HCT116 (cell line): ENCODE measurements at regions not wholly inside any gene's neighbourhood (a gene's known extent, or its start where the extent isn't known, plus 50 kb on each side); places are given as distances from the start of the nearest gene placed in this dataset.

Source experiments
- ATAC-seq: fragments of 200-7000 bp; cut with Tn5 transposase; 2 replicates; pipeline ENCODE4 v1.9.1; 2020; ENCODE audit warnings: mild to moderate bottlenecking, moderate library complexity
- BruUV-seq: library from RNA; stranded (reverse); fragments of 400-500 nt; replicated peaks from 2 replicates; lab custom pipeline; 2021; lab: Mats Ljungman, UMichigan
- CTCF ChIA-PET: fragments of 300-600 bp; sonication (Branson Sonifier 250); formaldehyde crosslinking; loops from one replicate; lab custom pipeline; 2021; ENCODE audit warnings: antibody characterized with exemption; lab: Charles Lee
- POLR2A ChIA-PET: fragments of 300-600, 350-600 bp; sonication (Branson Sonifier 250); formaldehyde crosslinking; loops from one replicate; lab custom pipeline; 2021; ENCODE audit warnings: antibody characterized with exemption; lab: Charles Lee
- RAD21 ChIA-PET, 2 experiments: fragments of 300-600 bp; sonication (Branson Sonifier 250); formaldehyde crosslinking; loops; one replicate each; lab custom pipeline; 2023; ENCODE audit warnings: low total read pairs in 2 of 2; ENCODE audit not compliant: uncharacterized antibody in 2 of 2, unreplicated experiment in 2 of 2, low non-redundant PET in 1 of 2; lab: Charles Lee
- DNase-seq: peaks from one replicate; pipeline ENCODE4 v3.0.0-alpha.2; 2010; ENCODE audit warnings: low read depth, low spot score
- H2AFZ ChIP-seq: fragments of 200-600 bp; shearing (Covaris generic), sonication (generic); 2 replicates; pipeline ENCODE4 v1.6.1; 2017; ENCODE audit warnings: low read depth, mixed run types, mixed read lengths, antibody characterized with exemption, low read length; ENCODE audit not compliant: poor library complexity, severe bottlenecking
- H3K27ac ChIP-seq: 2 replicates; pipeline ENCODE4 v1.5.1; 2012; ENCODE audit warnings: low read depth, low read length
- H3K27me3 ChIP-seq: fragments of 200-600 bp; sonication (generic); 2 replicates; pipeline ENCODE4 v1.6.1; 2016; ENCODE audit warnings: mixed run types, low read length, mixed read lengths; ENCODE audit not compliant: insufficient read depth
- H3K36me3 ChIP-seq, 2 experiments: fragments of 200-500 bp in 1 of 2; fragments of 200-600 bp in 1 of 2; sonication (Bioruptor generic) in 1 of 2; sonication (generic) in 1 of 2; 2 replicates each; pipeline versions ENCODE4 v1.5.1 to v1.6.1; 2014 to 2016; ENCODE audit warnings: low read length in 2 of 2, inconsistent platforms in 1 of 2, mixed read lengths in 1 of 2, mixed run types in 1 of 2; ENCODE audit not compliant: insufficient read depth in 2 of 2, control insufficient read depth in 1 of 2
- H3K4me1 ChIP-seq, 2 experiments: fragments of 200-600 bp in 1 of 2; sonication (generic) in 1 of 2; 2 replicates each; pipeline versions ENCODE4 v1.5.1 to v1.6.1; 2012 to 2017; ENCODE audit warnings: low read length in 2 of 2, inconsistent platforms in 1 of 2, mild to moderate bottlenecking in 1 of 2, mixed read lengths in 1 of 2, mixed run types in 1 of 2, moderate library complexity in 1 of 2; ENCODE audit not compliant: insufficient read depth in 2 of 2, control insufficient read depth in 1 of 2
- H3K4me2 ChIP-seq: fragments of 200-600 bp; sonication (generic); 2 replicates; pipeline ENCODE4 v1.6.1; 2017; ENCODE audit warnings: mixed run types, low read length, mixed read lengths
- H3K4me3 ChIP-seq, 2 experiments: fragments of 200-600 bp in 1 of 2; sonication (generic) in 1 of 2; replicated peaks in 1 of 2; 2 replicates each; pipeline ENCODE4 v1.5.1; 2011 to 2016; ENCODE audit warnings: low read length in 2 of 2, control low read depth in 1 of 2, low read depth in 1 of 2, mild to moderate bottlenecking in 1 of 2, mixed read lengths in 1 of 2, mixed run types in 1 of 2
- H3K79me2 ChIP-seq: fragments of 200-600 bp; sonication (generic); 2 replicates; pipeline ENCODE4 v1.6.1; 2017; ENCODE audit warnings: mild to moderate bottlenecking, mixed run types, low read length, moderate library complexity, mixed read lengths; ENCODE audit not compliant: insufficient read depth
- H3K9ac ChIP-seq: fragments of 200-600 bp; sonication (generic); 2 replicates; pipeline ENCODE4 v1.6.1; 2016; ENCODE audit warnings: low read length, mixed read lengths
- H3K9me2 ChIP-seq: fragments of 200-600 bp; sonication (generic), shearing (Covaris generic); 2 replicates; pipeline ENCODE4 v1.6.1; 2017; ENCODE audit warnings: mixed run types, mild to moderate bottlenecking, moderate library complexity; ENCODE audit not compliant: insufficient read depth
- H3K9me3 ChIP-seq, 2 experiments: fragments of 200-500 bp in 1 of 2; fragments of 200-600 bp in 1 of 2; sonication (Bioruptor generic) in 1 of 2; sonication (generic) in 1 of 2; 2 replicates each; pipeline ENCODE4 v1.6.1; 2014 to 2017; ENCODE audit warnings: low read length in 2 of 2, mixed read lengths in 2 of 2, inconsistent platforms in 1 of 2, low read depth in 1 of 2, mild to moderate bottlenecking in 1 of 2, mixed run types in 1 of 2, moderate library complexity in 1 of 2; ENCODE audit not compliant: control insufficient read depth in 1 of 2, insufficient read depth in 1 of 2
- H4K20me1 ChIP-seq: fragments of 200-600 bp; sonication (generic), shearing (Covaris generic); 2 replicates; pipeline ENCODE4 v1.6.1; 2017; ENCODE audit warnings: mixed run types, mild to moderate bottlenecking, moderate library complexity; ENCODE audit not compliant: insufficient read depth
- CEBPB ChIP-seq: IDR thresholded peaks from 2 replicates; pipeline ENCODE4 v1.6.1; 2012; ENCODE audit warnings: low read depth
- EGR1 ChIP-seq: IDR thresholded peaks from 2 replicates; pipeline ENCODE4 v1.6.1; 2012; ENCODE audit warnings: low read depth
- ELF1 ChIP-seq: IDR thresholded peaks from 2 replicates; pipeline ENCODE4 v1.6.1; 2012; ENCODE audit warnings: low read depth, borderline replicate concordance
- EZH2 ChIP-seq: fragments of 200-600 bp; sonication (generic); IDR thresholded peaks from 2 replicates; pipeline ENCODE4 v1.6.1; 2017; ENCODE audit warnings: antibody characterized with exemption, mixed run types
- FOSL1 ChIP-seq: IDR thresholded peaks from 2 replicates; pipeline ENCODE4 v1.6.1; 2012; ENCODE audit warnings: low read depth
- POLR2A ChIP-seq: IDR thresholded peaks from 2 replicates; pipeline ENCODE4 v1.7.0; 2011; ENCODE audit warnings: borderline replicate concordance; ENCODE audit not compliant: insufficient read depth, insufficient read length; ENCODE audit errors: extremely low read depth
- POLR2AphosphoS5 ChIP-seq: IDR thresholded peaks from 2 replicates; pipeline ENCODE4 v1.6.1; 2011; ENCODE audit warnings: mild to moderate bottlenecking, low read depth, low read length, moderate library complexity
- RAD21 ChIP-seq: IDR thresholded peaks from 2 replicates; pipeline ENCODE4 v1.6.1; 2012; ENCODE audit warnings: low read depth, mild to moderate bottlenecking
- SIN3A ChIP-seq: IDR thresholded peaks from 2 replicates; pipeline ENCODE4 v1.6.1; 2012; ENCODE audit warnings: low read depth
- SRF ChIP-seq: IDR thresholded peaks from 2 replicates; pipeline ENCODE4 v1.6.1; 2012; ENCODE audit warnings: low read depth
- YY1 ChIP-seq: IDR thresholded peaks from 2 replicates; pipeline ENCODE4 v1.6.1; 2011; ENCODE audit warnings: low read length, low read depth, moderate library complexity, mild to moderate bottlenecking; ENCODE audit not compliant: insufficient replicate concordance; ENCODE audit errors: extremely low read depth
- ZFX ChIP-seq: fragments of 450-650 bp; IDR thresholded peaks from 2 replicates; pipeline ENCODE4 v1.6.1; 2017
- intact Hi-C: fragments of 100-400 bp; cut with micrococcal nuclease; formaldehyde crosslinking; loops from 2 replicates; pipeline ENCODE4 v1.10.0; 2022
- TF ChIP-seq, protein P1 (sequence below), 3 experiments: fragments of 200-600 bp in 1 of 3; sonication (generic) in 1 of 3; IDR thresholded peaks in 2 of 3; conservative IDR thresholded peaks in 1 of 3; 2 replicates each; pipeline ENCODE4 v1.5.1; 2012 to 2017; ENCODE audit warnings: low read depth in 2 of 3, low read length in 2 of 3, antibody characterized with exemption in 1 of 3, borderline replicate concordance in 1 of 3, control low read depth in 1 of 3, mild to moderate bottlenecking in 1 of 3, mixed read lengths in 1 of 3, mixed run types in 1 of 3, moderate library complexity in 1 of 3; ENCODE audit not compliant: insufficient read depth in 1 of 3
- TF ChIP-seq, protein P2 (sequence below): IDR thresholded peaks from 2 replicates; pipeline ENCODE4 v1.6.1; 2011; ENCODE audit warnings: mild to moderate bottlenecking, low read length, moderate library complexity; ENCODE audit not compliant: insufficient replicate concordance; ENCODE audit errors: extremely low read depth
- TF ChIP-seq, protein P3 (sequence below): IDR thresholded peaks from 2 replicates; pipeline ENCODE4 v1.6.1; 2012; ENCODE audit warnings: low read depth
- TF ChIP-seq, protein P4 (sequence below): IDR thresholded peaks from 2 replicates; pipeline ENCODE4 v1.6.1; 2012

DNA sequence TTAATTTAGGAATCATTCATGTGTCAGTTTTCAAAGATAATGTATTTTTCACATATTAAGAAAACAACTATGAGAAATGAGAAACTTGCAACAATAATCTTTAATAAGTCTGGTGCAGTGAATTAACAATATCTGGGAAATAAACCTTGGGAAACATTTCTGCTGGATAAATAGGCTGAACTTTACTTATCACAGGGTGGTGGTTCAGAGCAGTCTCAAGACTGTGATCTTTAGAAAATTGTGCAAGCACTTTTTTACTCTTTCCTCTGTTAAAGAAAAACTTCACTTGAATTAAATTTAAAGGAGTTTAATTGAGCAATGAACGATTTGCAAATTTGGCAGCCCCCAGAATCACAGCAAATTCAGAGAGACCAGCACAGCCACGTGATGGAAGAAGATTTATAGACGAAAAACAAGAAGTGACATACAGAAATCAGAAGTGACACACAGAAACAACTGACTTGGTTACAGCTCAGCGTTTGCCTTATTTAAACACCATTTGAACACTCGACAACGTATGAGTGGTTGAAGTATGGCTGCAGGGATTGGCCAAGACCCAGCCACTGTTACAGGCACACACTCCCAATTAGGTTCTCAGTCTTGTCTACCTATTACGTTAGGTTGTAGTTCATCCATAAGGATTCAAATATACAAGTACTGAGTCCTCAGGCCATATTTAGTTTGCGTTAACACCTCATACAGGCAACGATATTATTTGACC is 631.9 kb downstream of the SLCO4C1 start:
- no TSS peak for BruUV-seq
- no peaks in the 10 kb centered on the region for H3K79me2 ChIP-seq
- no peaks in the 10 kb centered on the region for H3K9me3 ChIP-seq
- H3K4me1 ChIP-seq, result no peaks in the 10 kb centered on the region
- H3K9me2 ChIP-seq, result no peaks in the 10 kb centered on the region
- ATAC-seq (no peak), DNase-seq (no peak)
- H3K27me3 ChIP-seq, result no peaks in the 10 kb centered on the region
- ChIA-PET RAD21 (no interaction called here), CTCF (interaction anchor here (0.7 kb wide), 1 partner anchor 14 kb away, joined by 3 read pairs; no protein-coding TSS in a partner anchor)
- H2AFZ ChIP-seq, result no peak overlapping the region
- no peak overlapping the region for H3K4me2 ChIP-seq
- no peaks in the 10 kb centered on the region for H4K20me1 ChIP-seq
- H3K27ac ChIP-seq, result no peak overlapping the region
- intact Hi-C loops, result no loop called here
- H3K9ac ChIP-seq, result no peak overlapping the region
- no peaks in the 10 kb centered on the region for H3K36me3 ChIP-seq
- H3K4me3 ChIP-seq, result no peak overlapping the region
- TF ChIP-seq RAD21, result no peak
- no peak for TF ChIP-seq CEBPB
- TF ChIP-seq POLR2AphosphoS5, result no peak
- no peak for TF ChIP-seq FOSL1
- TF ChIP-seq, protein P1, sequence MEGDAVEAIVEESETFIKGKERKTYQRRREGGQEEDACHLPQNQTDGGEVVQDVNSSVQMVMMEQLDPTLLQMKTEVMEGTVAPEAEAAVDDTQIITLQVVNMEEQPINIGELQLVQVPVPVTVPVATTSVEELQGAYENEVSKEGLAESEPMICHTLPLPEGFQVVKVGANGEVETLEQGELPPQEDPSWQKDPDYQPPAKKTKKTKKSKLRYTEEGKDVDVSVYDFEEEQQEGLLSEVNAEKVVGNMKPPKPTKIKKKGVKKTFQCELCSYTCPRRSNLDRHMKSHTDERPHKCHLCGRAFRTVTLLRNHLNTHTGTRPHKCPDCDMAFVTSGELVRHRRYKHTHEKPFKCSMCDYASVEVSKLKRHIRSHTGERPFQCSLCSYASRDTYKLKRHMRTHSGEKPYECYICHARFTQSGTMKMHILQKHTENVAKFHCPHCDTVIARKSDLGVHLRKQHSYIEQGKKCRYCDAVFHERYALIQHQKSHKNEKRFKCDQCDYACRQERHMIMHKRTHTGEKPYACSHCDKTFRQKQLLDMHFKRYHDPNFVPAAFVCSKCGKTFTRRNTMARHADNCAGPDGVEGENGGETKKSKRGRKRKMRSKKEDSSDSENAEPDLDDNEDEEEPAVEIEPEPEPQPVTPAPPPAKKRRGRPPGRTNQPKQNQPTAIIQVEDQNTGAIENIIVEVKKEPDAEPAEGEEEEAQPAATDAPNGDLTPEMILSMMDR (IDR thresholded peaks at IDR 0.05 in 2 of 3, conservative IDR thresholded peaks at IDR 0.05 in 1 of 3; ENCODE audit: borderline replicate concordance in 1 of 3, insufficient read depth in 1 of 3, low read depth in 2 of 3, low read length in 2 of 3), result no peak
- TF ChIP-seq, protein P2, sequence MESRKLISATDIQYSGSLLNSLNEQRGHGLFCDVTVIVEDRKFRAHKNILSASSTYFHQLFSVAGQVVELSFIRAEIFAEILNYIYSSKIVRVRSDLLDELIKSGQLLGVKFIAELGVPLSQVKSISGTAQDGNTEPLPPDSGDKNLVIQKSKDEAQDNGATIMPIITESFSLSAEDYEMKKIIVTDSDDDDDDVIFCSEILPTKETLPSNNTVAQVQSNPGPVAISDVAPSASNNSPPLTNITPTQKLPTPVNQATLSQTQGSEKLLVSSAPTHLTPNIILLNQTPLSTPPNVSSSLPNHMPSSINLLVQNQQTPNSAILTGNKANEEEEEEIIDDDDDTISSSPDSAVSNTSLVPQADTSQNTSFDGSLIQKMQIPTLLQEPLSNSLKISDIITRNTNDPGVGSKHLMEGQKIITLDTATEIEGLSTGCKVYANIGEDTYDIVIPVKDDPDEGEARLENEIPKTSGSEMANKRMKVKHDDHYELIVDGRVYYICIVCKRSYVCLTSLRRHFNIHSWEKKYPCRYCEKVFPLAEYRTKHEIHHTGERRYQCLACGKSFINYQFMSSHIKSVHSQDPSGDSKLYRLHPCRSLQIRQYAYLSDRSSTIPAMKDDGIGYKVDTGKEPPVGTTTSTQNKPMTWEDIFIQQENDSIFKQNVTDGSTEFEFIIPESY, result no peak
- TF ChIP-seq ELF1, result no peak
- TF ChIP-seq, protein P3, sequence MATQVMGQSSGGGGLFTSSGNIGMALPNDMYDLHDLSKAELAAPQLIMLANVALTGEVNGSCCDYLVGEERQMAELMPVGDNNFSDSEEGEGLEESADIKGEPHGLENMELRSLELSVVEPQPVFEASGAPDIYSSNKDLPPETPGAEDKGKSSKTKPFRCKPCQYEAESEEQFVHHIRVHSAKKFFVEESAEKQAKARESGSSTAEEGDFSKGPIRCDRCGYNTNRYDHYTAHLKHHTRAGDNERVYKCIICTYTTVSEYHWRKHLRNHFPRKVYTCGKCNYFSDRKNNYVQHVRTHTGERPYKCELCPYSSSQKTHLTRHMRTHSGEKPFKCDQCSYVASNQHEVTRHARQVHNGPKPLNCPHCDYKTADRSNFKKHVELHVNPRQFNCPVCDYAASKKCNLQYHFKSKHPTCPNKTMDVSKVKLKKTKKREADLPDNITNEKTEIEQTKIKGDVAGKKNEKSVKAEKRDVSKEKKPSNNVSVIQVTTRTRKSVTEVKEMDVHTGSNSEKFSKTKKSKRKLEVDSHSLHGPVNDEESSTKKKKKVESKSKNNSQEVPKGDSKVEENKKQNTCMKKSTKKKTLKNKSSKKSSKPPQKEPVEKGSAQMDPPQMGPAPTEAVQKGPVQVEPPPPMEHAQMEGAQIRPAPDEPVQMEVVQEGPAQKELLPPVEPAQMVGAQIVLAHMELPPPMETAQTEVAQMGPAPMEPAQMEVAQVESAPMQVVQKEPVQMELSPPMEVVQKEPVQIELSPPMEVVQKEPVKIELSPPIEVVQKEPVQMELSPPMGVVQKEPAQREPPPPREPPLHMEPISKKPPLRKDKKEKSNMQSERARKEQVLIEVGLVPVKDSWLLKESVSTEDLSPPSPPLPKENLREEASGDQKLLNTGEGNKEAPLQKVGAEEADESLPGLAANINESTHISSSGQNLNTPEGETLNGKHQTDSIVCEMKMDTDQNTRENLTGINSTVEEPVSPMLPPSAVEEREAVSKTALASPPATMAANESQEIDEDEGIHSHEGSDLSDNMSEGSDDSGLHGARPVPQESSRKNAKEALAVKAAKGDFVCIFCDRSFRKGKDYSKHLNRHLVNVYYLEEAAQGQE, result no peak
- TF ChIP-seq SRF, result no peak
- TF ChIP-seq ZFX, result no peak
- TF ChIP-seq POLR2A, result no peak
- TF ChIP-seq, protein P4, sequence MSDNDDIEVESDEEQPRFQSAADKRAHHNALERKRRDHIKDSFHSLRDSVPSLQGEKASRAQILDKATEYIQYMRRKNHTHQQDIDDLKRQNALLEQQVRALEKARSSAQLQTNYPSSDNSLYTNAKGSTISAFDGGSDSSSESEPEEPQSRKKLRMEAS, result no peak
- no peak for TF ChIP-seq EGR1
- no peak for TF ChIP-seq SIN3A
- no peak for TF ChIP-seq EZH2
- TF ChIP-seq YY1, result no peak
- TF ChIP-seq, all 23 proteins: peak for 0
- POLR2A ChIA-PET, result no interaction called here
